Nucleus accumbens (tissue), 56 donors: ENCODE measurements at regions not wholly inside any gene's neighbourhood (a gene's known extent, or its start where the extent isn't known, plus 50 kb on each side); places are given as distances from the start of the nearest gene placed in this dataset.

Experiments
- DNase-seq, 56 donors: peaks; one replicate each; lab custom pipeline; 2025; lab: John Stamatoyannopoulos, UW

DNA sequence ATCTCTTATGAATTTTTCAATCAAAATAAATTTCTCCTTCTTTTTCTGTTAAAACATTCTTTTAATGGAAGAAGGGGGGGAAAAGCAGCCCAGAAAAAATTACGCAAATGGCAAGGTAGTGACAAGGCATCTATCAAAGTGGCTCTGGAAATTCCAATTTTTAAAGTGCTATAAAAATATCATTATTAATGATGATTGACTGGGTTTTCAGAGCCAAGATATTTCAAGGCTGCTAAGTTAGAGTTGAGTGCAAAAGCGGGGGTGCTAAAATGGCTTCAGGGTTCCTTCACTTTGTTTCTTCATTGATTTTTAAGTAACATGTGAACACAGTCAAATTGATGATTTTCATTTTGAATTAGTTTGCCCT, 171.6 kb upstream of the CITED2 start:
- no peak for DNase-seq

DNA sequence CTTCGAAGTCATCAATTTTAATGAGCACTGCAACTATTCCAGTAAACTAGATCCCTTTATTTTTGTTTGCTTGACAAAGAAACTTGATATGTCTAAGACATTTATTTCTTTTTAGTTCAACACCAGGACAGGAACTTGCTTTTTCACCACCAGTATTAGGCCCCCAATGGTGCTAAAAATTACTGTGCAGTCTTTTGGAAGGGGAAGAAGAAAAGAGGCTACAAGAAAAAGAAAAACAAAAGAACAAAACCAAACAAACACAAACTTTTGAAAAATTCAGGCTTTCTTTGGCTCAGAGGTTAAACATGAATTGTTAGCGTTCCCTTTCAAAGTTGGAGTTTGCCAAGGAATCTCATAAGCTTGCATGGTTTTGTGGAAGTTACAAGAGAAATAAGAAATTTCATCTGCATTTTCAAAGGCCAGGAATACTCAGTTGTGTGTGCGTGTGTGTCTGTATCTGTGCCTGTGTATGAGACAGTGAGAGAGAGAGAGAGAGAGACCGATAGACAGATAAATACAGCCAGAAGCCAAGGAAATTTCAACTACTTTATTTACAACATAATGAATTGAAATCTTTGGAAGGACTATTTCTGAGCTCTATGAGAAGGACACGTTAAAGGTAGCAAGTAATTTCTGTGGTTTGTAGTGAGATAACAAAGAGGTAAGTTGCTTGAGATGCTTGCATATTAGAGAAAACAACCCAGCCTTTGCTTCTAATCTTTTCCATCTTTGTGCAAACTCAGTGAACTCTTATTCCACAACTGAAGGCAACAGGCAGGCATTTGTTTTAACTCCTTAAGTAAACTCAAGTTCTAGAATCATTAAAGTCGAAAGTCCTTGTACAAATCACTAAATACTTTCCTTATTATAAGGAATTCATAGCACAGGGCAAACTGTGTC, 171.0 kb upstream of the CITED2 start:
- no peak for DNase-seq

DNA sequence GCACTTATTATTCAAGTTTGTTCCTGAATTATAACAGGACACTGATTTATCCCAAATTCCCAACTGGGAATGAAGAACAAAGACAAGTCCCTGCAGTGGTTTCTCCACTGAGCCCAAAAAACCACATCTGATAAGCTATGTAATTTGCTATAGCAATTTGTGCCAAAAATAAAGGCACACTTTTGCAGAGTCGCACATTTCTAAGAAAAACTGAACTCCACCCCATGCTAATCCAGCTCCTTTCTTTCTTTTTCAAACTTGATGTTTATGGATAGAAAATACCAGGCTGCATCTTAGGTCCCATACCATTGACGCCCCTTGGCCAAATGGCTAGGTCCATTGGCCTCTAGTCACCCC, 170.2 kb upstream of the CITED2 start:
- DNase-seq = no peak

DNA sequence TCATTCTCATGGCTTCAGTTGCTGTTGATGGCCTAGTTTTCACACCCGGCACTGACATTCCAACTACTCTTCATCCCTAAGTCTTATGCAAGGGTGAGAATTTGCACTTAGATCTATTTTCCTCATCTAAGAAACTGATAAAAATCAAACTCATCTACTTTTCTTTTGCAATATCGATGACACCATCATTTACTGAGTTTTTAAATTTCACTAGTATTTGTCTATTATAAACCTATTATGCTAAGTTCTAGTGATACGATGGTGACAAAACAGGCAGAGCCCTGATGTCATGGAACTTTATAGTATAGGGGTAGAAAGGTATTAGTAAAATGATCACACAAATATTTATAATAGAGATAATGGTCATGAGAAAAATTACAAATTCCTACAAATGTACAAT, 167.9 kb upstream of the CITED2 start:
- no peak for DNase-seq

DNA sequence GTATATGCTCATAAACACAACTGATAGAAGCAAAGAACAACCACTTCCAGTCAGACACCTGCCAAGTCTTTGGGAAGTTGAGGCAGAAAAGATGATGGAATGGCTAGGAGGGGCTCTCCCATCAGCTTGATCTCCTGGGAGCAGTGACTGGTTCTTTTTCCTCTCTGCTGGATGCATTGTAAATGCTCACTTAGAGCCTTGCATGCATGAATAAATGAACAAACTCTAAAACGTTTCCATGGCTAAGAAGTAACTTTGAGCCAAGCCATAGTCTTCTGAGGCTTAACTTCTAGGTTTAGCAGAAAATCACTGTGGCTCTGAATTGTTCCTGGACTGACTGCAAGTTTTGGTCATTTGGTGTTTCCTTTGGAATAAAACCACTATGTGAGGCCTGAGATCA, 166.4 kb upstream of the CITED2 start:
- no peak for DNase-seq

DNA sequence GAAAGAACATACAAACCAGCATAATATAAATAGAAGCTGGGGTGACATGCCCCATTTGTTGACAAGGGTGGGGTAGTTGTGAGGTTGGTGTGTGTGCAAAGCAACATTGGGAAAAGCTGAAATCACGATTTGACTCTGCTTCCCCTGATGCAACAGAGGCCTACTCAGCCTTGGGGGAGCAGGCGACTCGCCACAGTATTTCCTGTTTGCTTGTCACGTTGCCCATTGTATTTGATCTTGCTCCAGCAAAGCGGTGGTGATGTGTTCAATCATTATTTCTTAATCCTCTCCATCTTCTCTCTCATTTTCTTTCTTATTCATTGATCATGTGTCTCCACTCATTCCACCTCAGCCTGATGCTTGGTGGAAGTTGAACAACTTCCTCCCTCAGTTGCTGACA, 165.8 kb upstream of the CITED2 start:
- DNase-seq = no peak

DNA sequence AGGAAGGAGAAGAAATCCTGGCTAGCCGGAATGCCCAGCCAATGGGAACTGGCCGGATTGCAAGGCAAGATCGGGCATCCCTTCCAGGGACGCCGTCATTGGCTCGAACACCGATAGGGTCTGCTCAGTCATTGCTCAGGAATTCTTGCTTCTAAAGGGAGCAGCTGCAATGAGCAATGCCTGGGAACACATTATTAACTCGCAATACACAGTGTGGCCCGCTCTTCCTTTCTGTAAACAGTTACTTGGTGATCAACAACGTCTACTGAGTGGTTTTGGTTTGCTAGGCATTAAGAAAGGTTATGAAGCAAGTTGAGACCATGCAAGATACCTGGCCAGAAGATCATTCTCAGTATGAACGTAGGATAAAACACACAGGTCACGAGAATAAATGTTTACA, 165.4 kb upstream of the CITED2 start:
- no peak for DNase-seq

DNA sequence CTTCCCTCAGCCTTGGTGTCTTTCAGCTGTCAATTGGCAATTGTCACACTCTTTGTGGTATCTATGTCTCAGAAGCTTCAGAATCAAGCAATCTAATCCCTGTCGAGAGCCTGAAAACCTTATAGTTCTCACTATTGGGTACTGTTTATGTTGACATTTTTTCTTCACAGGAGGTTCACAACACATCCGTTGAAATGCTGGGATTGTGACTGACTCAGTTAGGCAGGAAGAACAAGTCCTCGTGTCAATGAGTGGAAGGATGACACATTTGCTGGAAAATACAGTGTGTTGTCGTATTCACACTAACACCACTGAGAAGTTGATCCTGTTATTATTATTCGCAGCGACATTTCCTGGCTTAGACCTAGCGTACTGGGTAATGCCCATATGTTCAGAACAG, 163.9 kb upstream of the CITED2 start:
- DNase-seq = no peak

DNA sequence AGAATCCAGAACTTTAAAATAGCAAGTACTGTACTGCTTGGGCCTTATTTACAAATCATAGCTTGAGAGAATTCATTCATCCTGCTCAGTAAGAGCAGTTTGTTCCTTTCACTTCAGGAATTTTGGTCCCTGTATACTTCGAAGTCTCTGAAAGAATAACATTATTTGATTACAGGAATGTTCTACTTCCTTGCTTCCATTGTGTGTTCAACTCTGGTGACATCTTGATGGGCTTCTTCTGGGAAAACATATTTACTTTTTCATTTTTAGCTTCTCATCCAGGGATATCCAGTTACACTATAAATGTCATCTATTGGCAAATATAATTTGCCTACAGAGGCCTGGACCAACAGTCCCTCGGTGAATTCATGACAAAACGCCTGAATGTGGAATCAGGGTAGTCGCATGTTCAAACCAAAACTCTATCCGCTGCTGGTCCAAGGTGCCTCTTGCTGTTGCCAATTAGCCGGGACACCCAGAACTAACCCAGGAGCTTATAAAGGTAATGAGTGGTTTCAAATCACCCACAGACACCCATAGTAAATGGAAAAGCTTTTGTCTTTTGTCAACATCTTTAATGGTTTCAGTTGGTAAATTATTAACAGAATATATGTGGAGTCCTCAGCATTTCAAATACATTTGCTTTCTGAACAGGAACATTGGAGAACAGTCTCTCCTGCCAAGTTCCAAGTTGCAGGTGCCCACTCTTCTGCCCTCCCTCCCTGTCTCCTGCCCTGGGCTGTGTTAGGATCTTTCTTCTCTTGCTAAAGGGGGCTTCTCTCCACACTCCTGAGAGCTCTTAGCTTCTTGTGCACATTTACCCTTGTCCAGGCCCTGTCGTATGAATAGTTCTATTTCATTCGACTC, 162.5 kb upstream of the CITED2 start:
- DNase-seq = no peak

DNA sequence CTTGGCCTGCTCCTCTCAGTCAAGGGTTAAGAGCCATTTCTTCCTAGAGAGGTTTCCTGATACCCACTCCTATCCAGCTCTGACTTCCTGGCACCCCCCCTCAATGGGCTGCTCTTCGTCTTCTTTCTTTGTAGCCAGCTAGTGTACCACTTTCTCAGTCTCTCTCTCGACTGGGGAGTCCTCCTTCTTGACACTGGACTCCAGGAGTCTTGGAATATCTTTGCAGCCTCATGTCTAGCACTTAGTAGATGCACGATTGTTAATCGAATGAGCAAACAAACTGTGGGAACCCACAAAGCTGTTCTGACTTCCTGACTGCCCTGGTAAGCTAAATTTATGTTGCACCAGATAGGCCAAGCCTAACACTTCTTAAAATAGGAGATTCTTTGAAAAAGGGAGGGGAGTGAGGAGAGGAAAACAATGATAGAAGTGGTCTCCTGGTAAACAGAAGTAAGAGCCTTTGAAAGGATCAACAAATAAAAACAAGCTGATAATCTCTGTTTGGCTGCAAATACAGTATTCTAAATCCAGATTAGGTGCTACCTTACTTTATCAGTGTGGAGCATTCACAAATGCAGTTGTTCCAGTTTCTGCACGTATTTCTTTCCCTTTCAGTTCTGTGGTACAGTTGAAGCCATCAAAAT, 160.1 kb upstream of the CITED2 start:
- DNase-seq = no peak

DNA sequence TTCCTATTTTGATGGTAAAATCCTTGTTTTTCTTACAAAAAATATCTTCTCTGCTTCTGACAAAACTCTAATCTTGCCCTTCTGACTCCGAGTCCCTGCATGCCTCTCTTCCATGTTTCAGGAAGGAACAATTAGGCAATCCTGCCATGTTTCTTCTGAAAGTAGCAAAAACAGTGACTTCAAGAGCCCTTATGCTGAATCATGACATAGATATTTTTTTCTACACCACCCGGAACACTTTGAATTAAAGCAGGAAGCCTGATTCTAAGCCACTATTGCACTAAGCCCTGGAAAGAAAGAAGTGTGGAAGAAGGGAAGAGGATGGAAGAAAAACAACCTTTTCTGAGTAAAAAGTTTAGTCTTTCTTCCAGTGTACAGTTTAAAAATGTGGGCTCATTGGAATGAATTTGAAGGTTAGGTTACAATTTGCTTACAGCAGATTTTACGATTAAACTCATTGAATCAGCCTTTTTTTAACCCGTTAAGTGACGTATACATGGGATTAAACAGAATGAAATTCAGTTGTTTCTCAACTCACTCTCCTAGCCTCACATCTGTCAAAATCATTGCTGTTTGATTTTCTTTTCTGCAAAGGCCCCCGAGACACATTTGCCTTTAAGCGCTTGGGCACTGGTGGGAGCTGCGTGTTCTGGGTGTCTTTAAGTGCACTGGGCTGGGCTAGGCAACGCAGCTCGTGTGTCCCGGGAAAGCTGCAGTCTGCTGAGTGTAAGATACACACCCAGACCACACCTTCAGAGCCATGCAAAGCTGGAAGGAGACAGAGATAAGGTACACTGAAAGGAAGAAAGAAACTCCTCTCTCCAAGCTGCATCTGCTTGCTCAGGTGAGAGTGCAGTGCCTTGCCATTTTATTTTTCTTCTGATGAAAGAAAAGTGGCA, 159.4 kb upstream of the CITED2 start:
- no peak for DNase-seq

DNA sequence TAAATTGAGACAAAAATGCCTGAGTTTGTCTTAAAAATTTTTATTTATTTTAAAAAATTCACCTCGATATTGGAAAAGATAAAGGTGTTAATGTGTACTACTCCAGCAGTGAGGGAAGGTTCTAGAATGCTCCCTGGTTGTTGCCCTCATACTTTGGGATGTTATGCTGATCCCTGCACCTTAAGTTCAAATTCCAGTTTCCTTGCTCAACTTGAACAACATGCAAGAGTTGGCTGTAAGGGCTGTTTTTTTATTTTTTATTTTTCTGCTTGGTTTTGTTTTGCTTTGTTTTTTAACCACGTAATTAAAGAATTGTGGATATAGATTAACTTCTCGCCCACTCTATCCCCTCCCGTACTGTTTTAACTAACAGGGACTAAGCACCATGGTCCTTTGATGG, 158.7 kb upstream of the CITED2 start:
- DNase-seq = no peak

DNA sequence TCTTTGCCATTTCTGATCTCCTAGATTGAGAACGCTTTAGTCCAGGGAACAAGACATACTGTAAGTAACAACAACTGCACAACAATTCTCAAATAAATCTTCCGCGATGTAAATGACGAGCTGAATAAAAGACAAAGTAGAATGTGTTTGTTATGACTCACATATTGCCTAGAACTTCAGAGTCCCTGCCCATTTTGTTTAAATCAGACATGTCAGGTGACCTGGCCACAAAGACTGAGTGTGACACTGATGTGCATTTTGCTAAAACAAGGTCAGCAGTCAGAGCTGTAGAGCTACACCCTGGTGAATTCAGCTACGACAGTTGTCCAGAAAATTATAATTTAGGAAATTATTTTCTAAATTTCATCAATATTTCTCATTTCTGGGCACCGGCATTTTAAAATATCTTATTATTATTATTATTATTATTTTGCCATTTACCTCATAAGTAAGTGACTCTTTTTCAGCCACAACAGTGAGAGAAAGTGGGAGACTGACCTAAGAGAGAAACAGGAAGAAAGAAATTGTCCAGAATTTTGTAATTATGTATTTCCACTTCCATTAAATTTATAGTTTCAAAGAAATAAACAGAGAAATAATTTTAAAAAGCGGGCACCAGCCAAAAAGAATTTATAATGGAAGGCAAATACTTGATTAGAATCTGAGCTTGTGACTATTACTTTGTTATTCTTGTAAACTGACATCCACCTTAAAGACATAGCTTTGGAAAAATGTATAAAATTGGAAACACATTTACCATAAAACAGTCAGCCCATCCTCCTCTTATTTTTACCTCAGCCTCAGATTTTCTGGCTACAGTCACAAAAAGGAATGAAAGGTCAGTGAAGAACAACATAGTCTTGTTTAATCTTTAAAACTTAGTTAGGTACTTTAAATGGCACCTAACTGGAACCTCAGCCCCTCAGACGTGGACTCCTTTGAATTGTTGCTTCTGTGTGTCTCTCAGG, 157.0 kb upstream of the CITED2 start:
- no peak for DNase-seq

DNA sequence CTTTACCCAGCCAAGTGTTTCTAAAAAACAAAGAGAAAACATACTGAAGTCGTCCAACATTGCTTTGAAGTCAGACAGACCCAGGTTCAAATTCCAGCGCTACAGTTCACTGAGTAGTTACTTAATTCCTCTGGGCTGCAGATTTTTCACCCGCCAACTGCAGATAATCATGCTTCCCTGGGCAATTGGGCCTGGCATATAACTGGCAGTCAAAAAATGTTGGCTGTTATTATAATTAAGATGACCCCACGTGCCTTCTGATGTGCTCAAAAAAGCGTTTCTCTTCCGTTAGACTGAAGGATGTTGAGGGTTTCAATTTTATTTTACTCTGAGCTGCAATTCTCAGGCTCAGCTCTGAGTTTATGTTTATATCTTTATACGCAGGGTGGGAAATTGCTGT, 156.1 kb upstream of the CITED2 start:
- DNase-seq = no peak

DNA sequence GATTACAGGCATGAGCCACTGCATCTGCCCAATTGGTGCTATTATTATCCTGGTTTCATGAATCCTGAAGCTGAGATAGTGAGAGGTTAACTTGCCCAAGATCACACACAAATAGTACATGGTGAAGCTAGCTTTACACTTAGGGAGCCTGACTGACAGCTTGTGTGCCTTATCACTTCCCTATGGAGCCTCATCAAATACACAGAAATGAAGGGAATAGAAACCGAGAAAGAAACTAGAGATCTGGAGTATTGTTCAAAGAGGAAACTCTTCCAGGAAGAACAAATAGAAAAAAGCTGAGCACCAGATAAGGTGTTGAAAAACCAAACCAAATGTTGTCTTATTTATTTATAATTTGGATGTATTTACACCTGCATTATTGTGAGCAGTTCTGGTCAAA, 155.0 kb upstream of the CITED2 start:
- DNase-seq = no peak

DNA sequence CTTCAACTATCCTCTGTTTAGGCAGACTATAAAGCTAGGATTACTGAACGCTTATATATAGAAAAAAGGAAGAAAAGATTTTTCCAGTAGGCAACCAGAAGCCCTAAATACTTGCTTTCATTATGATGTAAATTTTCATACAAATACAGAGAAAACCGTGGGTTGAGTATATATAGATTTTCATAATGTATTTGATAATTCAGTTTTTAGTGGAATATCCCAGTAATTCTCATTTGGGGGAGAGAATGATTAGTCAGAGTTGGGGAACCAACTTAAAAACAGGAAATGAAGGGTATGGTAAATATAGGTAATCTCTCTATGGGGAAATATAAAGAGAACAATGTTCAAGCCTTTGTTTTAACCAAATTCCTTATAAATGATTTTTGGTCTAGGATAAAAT, 154.0 kb upstream of the CITED2 start:
- DNase-seq = no peak

DNA sequence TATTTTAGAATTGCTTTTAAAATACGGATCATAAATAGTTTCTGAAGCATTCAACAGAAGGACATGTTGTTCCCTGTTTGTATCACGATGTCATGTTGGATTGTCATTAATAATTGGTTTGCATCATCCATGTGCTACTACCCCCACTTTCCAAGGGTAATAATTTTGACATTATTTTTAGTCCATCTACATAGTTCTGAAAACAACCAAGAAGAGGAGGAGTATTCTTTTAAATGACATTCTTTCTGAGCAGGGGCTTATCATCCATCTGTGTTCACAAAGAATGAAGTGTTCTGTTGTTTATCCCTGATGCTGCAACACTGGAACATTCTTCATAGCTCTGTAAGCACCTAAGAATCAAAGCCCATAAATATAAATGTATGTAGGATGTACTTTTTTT, 151.0 kb upstream of the CITED2 start:
- no peak for DNase-seq

DNA sequence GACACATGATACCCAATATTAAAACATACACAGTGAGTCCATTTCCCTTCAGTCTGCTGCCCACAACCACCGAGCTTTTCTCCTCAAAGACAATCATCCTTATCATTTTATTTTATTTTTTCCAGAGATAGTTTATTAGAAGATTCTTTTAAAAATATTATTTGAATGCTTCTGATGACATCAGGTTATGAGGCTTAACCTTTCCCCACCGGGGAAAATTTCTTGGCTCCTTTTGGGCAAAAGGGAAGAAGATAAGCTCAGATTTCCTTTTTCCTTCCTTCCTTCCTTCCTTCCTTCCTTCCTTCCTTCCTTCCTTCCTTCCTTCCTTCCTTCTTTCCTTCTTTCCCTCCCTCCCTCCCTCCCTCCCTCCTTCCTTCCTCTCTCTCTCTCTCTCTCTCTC, 149.5 kb upstream of the CITED2 start:
- no peak for DNase-seq

DNA sequence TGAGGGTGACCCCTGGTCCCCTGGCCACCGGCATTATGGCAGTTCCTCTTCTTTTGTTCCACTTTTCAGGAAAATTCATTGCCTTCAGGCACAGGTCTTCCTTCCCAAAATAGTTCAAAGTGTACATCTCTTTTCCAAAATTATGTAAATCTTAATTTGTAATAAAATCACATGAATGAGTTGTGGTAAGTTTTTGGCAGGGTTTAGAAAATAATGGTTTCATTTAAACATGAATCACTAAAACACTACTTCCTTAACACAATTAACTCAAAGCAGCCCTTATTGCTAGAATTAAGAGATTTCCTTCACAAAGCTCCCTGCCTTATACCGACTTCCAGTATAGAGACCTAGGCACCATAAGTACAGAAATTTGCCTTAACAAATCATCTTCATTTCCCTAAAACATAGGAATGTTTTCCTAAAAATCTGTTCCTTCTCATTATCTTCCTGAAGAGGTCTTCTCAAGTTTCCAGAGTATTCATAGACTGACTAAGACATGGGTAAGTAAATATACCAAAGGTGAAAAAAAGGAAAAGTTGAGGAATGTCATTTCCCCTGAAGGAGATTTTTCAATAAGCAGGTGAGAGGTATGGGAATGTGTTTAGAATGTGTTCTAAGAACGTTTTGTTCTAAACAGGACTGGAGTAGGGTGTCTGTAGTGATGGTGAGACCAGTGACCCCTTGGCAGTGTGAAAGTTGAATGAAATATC, 148.2 kb upstream of the CITED2 start:
- no peak for DNase-seq
